ENCODE measurements at regions not wholly inside any gene's neighbourhood (a gene's known extent, or its start where the extent isn't known, plus 50 kb on each side); places are given as distances from the start of the nearest gene placed in this dataset.

DNA sequence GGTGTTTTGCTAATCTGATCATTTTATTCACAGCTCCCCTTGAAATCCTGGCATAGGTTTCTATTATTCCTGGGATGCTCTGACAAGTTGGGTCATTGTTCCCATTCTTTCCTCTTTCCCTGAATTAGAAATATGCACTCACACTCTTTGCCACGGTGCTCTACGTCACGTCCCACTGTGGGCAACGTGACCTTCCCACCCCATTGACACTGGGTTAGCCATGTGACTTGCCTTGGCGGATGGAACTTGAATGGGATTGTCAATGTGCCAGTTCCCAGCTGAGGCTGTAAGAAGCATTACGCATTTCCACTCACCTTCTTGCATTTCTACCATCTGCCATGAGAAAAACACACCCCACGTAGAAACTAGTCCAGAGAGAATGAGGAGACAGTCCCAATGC lies 492.4 kb downstream of the SHISA9 start:
- Mint-ChIP-seq H3K4me1 (no peaks in the 10 kb centered on the region), H3K36me3 (ENCODE audit: low read depth) (no peaks in the 10 kb centered on the region), H3K27me3 (no peaks in the 10 kb centered on the region), H3K4me3 (no peak overlapping the region), H3K27ac (no peak overlapping the region), H3K9me3 (no peaks in the 10 kb centered on the region)
- no peak for DNase-seq
- intact Hi-C loops (cut with micrococcal nuclease): no loop called here

DNA sequence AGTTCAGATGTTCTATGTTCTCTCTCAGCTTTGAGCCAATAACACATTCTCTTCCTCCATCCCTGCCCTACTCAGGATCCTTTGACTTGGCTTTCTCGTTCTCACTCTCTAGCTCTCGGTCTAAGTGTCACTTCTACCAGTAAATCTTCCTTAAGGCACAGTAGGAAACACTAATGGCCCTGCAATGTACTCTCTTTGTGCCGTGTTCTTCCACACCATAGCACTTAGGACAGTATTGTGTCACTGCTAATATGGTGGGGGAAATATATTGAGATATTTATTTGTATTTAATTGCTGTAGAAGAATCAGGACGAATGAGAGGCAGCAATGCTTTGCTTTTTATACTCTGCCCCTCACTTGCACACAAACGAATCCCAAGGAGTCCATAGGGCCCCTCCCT lies 493.1 kb downstream of the SHISA9 start:
- H3K36me3 Mint-ChIP-seq (ENCODE audit: low read depth): no peaks in the 10 kb centered on the region

DNA sequence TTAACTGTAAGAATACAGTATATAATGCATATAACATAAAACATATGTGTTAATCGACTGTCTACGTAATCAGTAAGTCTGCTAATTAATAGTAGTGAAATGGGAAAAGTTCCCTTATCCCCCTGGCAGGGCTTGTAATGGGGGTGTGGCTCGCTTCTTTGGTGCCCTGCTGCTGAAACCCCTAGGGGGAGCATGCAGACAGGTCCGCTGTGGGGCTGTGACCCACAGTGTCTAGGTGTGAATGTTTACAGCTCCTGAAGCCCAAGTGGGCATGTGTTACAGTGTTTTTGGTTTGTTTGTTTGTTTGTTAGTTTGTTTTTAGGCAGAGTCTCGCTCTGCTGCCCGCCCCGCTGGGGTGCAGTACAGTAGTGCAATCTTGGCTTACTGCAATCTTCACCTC lies 495.7 kb downstream of the SHISA9 start:
- no peak for DNase-seq
- Mint-ChIP-seq H3K27ac (no peak overlapping the region), H3K27me3 (no peaks in the 10 kb centered on the region), H3K4me1 (no peaks in the 10 kb centered on the region), H3K36me3 (ENCODE audit: low read depth) (no peaks in the 10 kb centered on the region), H3K9me3 (peaks cover 4% of the 10 kb centered on the region), H3K4me3 (no peak overlapping the region)
- intact Hi-C loops (cut with micrococcal nuclease): no loop called here

More for the DNA sequence above, 493.1 kb downstream of the SHISA9 start:
- Mint-ChIP-seq H3K4me3 (no peak overlapping the region), H3K9me3 (no peaks in the 10 kb centered on the region), H3K4me1 (no peaks in the 10 kb centered on the region), H3K27me3 (no peaks in the 10 kb centered on the region), H3K27ac (no peak overlapping the region)
- intact Hi-C loops (cut with micrococcal nuclease): no loop called here
- no peak for DNase-seq

DNA sequence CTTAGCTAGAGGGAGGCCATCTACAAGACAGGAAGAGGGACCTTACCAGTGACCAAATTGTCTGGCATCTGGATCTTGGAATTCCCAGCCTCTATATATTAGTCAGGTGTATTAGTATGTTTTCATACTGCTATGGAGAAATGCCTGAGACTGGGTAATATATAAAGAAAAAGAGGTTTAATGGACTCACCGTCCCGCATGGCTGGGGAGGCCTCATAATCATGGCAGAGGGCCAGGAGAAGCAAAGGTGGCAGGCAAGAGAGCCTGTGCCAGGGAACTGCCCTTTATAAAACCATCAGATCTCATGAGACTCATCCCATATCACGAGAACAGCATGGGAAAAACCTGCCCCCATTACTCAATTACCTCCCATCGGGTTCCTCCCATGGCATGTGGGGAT lies 500.2 kb downstream of the SHISA9 start:
- H3K27me3 Mint-ChIP-seq: no peaks in the 10 kb centered on the region
- intact Hi-C loops (cut with micrococcal nuclease): no loop called here
- no peaks in the 10 kb centered on the region for H3K4me1 Mint-ChIP-seq
- no peak overlapping the region for H3K4me3 Mint-ChIP-seq
- no peak for DNase-seq
- H3K9me3 Mint-ChIP-seq: peaks cover 9% of the 10 kb centered on the region
- no peaks in the 10 kb centered on the region for H3K36me3 Mint-ChIP-seq (ENCODE audit: low read depth)
- no peak overlapping the region for H3K27ac Mint-ChIP-seq

DNA sequence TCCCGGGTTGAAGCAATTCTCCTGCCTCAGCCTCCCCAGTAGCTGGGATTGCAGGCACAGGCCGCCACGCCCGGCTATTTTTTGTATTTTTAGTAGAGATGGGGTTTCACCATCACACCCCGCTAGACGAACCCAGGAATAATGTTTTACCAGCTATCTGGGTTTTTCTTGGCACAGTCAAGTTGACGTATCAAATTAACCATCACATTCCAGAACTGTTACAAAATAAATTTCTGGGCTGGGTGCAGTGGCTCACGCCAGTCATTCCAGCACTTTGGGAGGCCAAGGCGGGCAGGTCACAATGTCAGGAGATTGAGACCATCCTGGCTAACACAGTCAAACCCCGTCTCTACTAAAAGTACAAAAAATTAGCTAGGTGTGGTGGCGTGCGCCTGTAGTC lies 501.2 kb downstream of the SHISA9 start:
- H3K4me1 Mint-ChIP-seq: no peaks in the 10 kb centered on the region
- H3K36me3 Mint-ChIP-seq (ENCODE audit: low read depth): no peaks in the 10 kb centered on the region
- intact Hi-C loops (cut with micrococcal nuclease): no loop called here
- no peaks in the 10 kb centered on the region for H3K27me3 Mint-ChIP-seq
- no peak for DNase-seq
- H3K27ac Mint-ChIP-seq: no peak overlapping the region
- H3K4me3 Mint-ChIP-seq: no peak overlapping the region
- peaks cover 9% of the 10 kb centered on the region for H3K9me3 Mint-ChIP-seq

DNA sequence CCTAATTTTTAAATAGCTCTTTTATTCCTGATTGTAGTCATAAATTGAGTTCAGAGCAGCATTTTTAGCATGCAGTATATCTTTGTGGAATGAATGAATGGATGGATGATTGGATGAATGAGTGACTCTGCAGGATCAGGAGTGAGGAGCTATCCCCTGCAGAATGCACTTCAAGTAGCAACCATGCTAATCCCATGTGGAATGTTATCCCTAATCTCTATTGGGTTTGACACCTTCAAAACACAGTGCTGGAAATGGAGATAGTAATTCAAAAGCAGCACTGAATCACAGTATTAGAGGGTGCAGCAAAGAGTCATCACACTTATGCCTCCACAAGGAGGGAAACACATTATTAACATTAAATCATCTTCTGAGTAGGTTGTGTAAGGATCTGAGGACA lies 501.9 kb downstream of the SHISA9 start:
- Mint-ChIP-seq H3K4me3 (no peak overlapping the region), H3K27me3 (no peaks in the 10 kb centered on the region), H3K27ac (no peak overlapping the region), H3K36me3 (ENCODE audit: low read depth) (no peaks in the 10 kb centered on the region), H3K9me3 (peaks cover 9% of the 10 kb centered on the region), H3K4me1 (no peaks in the 10 kb centered on the region)
- DNase-seq: no peak
- intact Hi-C loops (cut with micrococcal nuclease): no loop called here

DNA sequence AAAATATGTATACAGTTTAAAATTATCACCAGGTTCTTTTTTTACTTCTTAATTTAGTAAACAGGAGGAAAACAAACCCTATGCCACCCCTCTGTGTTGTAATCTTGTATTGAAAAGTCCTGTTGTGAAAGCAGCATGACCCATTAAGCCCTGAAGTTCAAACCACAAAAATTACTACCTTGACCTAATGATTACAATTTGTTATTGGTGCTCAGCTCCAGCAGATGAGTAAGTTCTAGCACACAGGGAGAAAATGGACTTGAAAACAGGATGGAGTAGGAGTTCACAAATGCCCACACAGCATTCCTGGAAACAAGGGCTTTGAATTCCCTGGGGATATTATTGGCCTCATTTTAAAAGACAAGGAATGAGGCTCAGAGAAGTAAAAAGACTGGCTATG lies 505.8 kb upstream of the ERCC4 start:
- Mint-ChIP-seq H3K27me3 (no peaks in the 10 kb centered on the region), H3K4me3 (no peak overlapping the region)

DNA sequence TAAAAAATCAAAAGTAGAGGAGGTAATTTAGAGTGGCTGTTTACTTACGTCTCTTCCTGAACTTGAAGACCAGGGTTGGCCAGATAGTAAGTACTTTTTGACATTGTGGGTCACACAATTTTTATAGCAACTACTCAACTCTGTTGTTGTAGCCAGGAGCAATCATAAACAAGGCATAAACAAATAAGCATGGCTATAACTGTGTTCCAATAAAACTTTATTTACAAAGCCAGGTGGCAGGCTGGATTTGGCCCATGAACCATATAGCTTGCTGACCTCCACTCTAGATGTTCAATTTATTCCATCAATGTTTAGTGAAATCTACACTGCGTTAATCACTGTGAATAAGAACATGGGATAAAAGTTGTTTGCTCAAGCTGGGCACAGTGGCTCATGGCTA lies 500.4 kb upstream of the ERCC4 start:
- Mint-ChIP-seq H3K4me1 (no peaks in the 10 kb centered on the region), H3K4me3 (no peak overlapping the region), H3K27ac (no peak overlapping the region), H3K36me3 (ENCODE audit: low read depth) (no peaks in the 10 kb centered on the region), H3K27me3 (no peaks in the 10 kb centered on the region), H3K9me3 (no peaks in the 10 kb centered on the region)
- DNase-seq: no peak
- intact Hi-C loops (cut with micrococcal nuclease): no loop called here

More for the DNA sequence above, 505.8 kb upstream of the ERCC4 start:
- Mint-ChIP-seq H3K36me3 (ENCODE audit: low read depth) (no peaks in the 10 kb centered on the region), H3K4me1 (no peaks in the 10 kb centered on the region), H3K27ac (no peak overlapping the region), H3K9me3 (no peaks in the 10 kb centered on the region)
- DNase-seq: no peak
- intact Hi-C loops (cut with micrococcal nuclease): no loop called here

DNA sequence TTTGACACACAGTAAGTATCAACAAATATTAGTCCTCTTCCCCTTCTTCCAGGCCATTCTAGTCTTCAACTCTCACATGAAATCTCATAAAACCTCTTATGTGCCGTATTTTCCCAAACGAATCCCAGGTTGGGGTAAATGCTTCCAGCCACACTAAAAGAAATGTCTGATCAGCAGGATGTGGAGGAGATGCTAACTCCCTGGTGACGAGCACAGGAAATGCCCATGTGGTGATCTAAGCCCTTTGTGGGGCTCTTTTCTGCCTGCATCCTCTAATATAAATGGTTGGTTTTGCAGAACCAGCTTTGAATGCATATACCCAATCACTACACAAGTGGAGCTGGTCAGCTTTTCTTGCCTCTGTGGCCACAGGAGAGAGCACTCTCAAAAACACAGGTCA lies 498.2 kb upstream of the ERCC4 start:
- intact Hi-C loops (cut with micrococcal nuclease): no loop called here
- no peak overlapping the region for H3K27ac Mint-ChIP-seq
- no peaks in the 10 kb centered on the region for H3K4me1 Mint-ChIP-seq
- no peaks in the 10 kb centered on the region for H3K36me3 Mint-ChIP-seq (ENCODE audit: low read depth)
- H3K4me3 Mint-ChIP-seq: no peak overlapping the region
- DNase-seq: no peak
- H3K27me3 Mint-ChIP-seq: no peaks in the 10 kb centered on the region
- H3K9me3 Mint-ChIP-seq: no peaks in the 10 kb centered on the region

DNA sequence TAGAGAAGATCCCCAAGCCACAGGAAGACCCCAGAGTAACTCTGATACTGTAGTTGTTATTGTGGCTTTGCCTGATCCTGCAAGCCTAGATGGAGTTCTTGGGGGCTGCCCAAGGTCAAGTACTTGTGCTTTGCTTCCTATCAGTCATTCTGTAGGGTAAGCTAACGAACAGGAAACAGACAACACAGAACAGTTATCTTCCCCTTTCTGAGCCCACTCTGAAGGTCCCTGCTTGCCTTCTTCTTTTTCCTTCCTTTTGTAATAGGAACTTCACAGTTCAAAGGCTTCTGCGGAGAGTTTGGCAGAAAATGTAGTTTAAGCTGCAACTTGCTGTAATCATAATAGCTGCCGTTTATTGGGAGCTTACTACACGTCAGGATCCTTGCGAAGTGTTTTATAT lies 494.1 kb upstream of the ERCC4 start:
- intact Hi-C loops (cut with micrococcal nuclease): no loop called here
- Mint-ChIP-seq H3K9me3 (no peaks in the 10 kb centered on the region), H3K27me3 (no peaks in the 10 kb centered on the region)

DNA sequence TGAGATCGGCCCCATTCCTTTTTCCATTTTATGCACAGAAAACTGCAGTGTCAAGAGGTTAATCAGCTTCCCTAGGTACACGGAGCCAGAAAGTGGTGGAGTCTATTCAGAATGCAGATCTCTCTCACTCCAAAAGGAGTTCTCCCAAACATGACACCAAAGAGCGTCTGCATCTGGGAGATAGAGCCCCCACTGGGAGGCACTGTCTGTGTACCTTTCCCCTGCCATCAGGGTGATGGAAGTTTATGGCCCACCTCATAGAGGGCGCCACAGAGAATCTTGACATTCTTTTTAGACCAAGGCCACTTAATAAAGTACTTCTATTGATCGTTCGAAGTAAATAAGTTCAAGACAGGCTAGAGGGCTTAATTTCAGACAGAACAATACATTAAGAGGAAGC lies 493.7 kb upstream of the ERCC4 start:
- intact Hi-C loops (cut with micrococcal nuclease): no loop called here
- Mint-ChIP-seq H3K36me3 (ENCODE audit: low read depth) (no peaks in the 10 kb centered on the region), H3K27me3 (no peaks in the 10 kb centered on the region), H3K9me3 (no peaks in the 10 kb centered on the region), H3K27ac (no peak overlapping the region), H3K4me1 (no peaks in the 10 kb centered on the region), H3K4me3 (no peak overlapping the region)
- DNase-seq: no peak

More for the DNA sequence above, 494.1 kb upstream of the ERCC4 start:
- no peak for DNase-seq
- Mint-ChIP-seq H3K36me3 (ENCODE audit: low read depth) (no peaks in the 10 kb centered on the region), H3K27ac (no peak overlapping the region), H3K4me3 (no peak overlapping the region), H3K4me1 (no peaks in the 10 kb centered on the region)

DNA sequence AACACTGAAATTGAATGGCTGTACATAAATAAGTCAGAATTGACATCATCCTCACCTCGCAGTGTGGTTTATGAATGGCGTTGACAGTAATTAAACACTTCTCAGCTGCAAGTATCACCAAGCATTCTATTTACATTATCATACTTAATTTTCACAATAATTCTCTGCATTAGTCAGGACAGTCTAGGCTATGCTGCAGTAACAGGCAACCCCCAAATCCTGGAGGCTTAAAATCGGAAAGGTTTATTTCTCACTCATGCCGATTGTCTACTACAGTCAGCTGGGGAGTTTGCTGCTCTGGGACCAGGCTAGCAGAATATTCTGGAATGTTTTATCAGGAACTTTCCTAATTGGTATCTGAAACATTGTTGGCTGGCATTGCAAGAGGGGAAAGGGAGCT lies 493.2 kb upstream of the ERCC4 start:
- Mint-ChIP-seq H3K27ac (no peak overlapping the region), H3K36me3 (ENCODE audit: low read depth) (no peaks in the 10 kb centered on the region), H3K4me3 (no peak overlapping the region), H3K4me1 (no peaks in the 10 kb centered on the region), H3K27me3 (no peaks in the 10 kb centered on the region), H3K9me3 (no peaks in the 10 kb centered on the region)
- intact Hi-C loops (cut with micrococcal nuclease): no loop called here
- no peak for DNase-seq

DNA sequence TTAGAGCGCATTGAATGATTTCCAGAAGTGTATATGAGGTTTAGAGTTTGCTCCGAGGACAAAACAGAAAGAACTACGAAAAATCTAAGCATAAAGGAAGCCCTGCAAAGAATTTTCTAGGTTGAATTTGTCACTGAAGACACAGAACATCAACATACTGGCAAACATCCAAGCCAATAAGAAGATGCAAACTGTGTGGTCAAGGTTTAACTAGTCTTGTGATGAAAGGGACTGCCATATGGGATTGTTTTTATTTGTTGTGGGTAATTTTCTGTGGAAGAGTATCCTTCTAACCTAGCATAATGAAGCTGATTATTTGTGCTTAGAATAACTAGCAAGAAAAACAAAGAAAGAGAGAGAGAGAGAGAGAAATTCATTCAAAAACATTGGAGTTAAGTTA lies 492.0 kb upstream of the ERCC4 start:
- Mint-ChIP-seq H3K4me1 (no peaks in the 10 kb centered on the region), H3K27me3 (no peaks in the 10 kb centered on the region), H3K9me3 (no peaks in the 10 kb centered on the region), H3K36me3 (ENCODE audit: low read depth) (no peaks in the 10 kb centered on the region), H3K27ac (no peak overlapping the region), H3K4me3 (no peak overlapping the region)
- no peak for DNase-seq
- intact Hi-C loops (cut with micrococcal nuclease): no loop called here

DNA sequence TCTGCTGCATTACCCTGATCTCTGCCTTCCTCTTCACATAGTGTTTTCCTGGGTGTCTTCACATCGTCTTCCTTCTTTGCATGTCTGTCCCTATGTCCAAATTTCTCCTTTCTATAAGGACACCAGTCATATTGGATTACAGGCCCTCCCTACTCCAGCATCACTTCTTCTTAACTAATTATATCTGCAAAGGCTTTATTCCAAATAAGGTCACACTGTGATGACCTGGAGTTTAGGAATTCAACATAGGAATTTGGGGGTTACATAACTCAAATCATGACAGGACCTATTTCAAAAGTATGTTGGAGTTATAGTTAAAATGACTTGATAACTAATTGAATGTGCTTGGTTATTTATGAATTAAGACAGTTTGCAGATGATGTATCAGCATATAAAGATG lies 490.5 kb upstream of the ERCC4 start:
- no peaks in the 10 kb centered on the region for H3K27me3 Mint-ChIP-seq
- no peaks in the 10 kb centered on the region for H3K4me1 Mint-ChIP-seq
- H3K4me3 Mint-ChIP-seq: no peak overlapping the region
- H3K9me3 Mint-ChIP-seq: no peaks in the 10 kb centered on the region
- intact Hi-C loops (cut with micrococcal nuclease): no loop called here
- no peaks in the 10 kb centered on the region for H3K36me3 Mint-ChIP-seq (ENCODE audit: low read depth)
- no peak for DNase-seq
- no peak overlapping the region for H3K27ac Mint-ChIP-seq

DNA sequence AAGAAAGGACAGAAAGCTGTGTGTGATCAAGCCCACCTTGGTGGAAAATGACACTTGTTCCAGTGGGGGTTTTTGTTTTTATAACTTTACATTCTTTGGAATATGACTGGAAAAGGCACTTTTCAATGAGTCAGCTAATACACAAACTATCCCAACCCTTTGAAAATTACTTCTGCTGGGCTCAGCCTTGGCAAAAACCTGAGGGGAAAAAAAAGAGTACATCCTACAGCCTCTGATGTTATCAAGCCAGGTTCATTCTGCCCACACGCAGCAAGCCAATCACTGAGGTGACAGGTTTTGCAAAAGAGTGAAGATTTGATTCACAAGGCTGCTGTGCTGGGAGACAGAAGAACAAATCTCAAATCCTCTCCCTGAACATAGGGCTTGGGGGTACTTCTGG lies 484.5 kb upstream of the ERCC4 start:
- intact Hi-C loops (cut with micrococcal nuclease): no loop called here
- no peaks in the 10 kb centered on the region for H3K36me3 Mint-ChIP-seq (ENCODE audit: low read depth)
- H3K4me1 Mint-ChIP-seq: no peaks in the 10 kb centered on the region
- no peak overlapping the region for H3K27ac Mint-ChIP-seq
- DNase-seq: no peak
- no peaks in the 10 kb centered on the region for H3K9me3 Mint-ChIP-seq
- H3K4me3 Mint-ChIP-seq: no peak overlapping the region
- no peaks in the 10 kb centered on the region for H3K27me3 Mint-ChIP-seq
